ENCODE measurements at regions not wholly inside any gene's neighbourhood (a gene's known extent, or its start where the extent isn't known, plus 50 kb on each side); places are given as distances from the start of the nearest gene placed in this dataset.
"Not testable (repeated sequence)": the region's sequence is repeated elsewhere in the genome, so short reads cannot be mapped to it uniquely, and the experiment has no call there.

DNA sequence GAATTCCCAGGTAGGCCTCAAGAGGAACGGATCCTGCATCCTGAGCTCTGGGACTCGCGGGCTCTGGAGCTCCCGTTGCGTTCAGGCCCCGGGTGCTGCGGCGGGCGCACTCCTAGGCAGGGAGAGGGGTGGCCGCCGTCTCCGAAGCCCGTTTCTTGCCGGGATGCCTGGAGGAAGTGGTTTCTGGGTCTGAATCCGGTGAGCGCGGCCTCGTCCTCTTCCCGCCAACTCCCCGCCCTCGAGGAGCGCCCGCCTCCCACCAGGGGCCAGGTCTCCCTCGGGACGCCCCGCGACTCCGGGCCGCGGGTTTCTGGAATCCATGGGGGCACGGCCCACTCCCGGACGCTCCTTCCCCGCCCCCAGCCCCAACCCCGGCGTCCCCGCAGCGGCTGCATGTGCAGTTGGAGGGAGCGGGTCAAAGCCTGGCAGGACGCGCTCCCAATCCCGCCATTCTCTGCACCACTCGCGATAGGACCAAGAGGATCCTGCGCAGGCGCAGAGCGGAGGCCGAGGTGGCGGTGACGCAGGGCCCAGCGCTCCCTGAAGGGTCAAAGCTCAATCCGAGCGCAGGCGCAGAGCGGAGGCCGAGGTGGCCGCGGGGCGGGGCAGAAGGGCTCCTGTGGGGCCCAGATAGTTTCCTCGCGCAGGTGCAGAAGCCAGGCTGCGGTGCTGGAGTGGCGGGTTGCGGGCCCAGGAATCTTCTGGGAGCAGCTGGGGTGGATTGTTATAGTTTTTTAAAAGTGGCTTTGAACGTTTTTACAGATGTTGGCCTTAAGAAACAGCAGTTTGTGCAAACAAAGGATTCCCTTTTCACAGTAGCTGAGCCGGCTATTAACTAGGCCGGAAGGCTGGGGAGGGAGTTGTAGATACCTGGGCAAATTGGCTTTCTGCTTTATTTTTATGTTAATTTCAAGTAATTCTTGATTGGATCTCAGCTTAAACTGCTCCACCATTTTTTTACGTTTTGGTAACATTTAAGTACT is 796.4 kb downstream of the AACS start:
- TF ChIP-seq, protein P1, sequence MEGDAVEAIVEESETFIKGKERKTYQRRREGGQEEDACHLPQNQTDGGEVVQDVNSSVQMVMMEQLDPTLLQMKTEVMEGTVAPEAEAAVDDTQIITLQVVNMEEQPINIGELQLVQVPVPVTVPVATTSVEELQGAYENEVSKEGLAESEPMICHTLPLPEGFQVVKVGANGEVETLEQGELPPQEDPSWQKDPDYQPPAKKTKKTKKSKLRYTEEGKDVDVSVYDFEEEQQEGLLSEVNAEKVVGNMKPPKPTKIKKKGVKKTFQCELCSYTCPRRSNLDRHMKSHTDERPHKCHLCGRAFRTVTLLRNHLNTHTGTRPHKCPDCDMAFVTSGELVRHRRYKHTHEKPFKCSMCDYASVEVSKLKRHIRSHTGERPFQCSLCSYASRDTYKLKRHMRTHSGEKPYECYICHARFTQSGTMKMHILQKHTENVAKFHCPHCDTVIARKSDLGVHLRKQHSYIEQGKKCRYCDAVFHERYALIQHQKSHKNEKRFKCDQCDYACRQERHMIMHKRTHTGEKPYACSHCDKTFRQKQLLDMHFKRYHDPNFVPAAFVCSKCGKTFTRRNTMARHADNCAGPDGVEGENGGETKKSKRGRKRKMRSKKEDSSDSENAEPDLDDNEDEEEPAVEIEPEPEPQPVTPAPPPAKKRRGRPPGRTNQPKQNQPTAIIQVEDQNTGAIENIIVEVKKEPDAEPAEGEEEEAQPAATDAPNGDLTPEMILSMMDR (conservative IDR thresholded peaks at IDR 0.05) = no peak
- no peak overlapping the region for H3K27ac ChIP-seq

DNA sequence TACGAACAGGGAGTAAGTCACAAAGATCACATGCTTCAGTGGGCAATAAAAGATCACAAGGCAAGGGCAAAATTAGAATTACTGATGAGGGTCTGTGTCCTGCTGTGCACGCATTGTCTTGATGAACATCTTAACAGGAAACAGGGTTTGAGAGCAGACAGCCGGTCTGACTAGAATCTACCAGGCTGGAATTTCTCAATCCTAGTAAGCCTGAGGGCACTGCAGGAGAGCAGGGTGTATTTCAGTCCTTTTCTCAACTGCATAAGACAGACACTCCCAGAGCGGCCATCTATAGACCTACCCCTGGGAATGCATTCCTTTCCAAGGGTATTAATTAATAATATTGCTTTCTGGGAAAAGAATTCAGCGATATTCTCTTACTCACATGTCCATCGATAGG is 800.0 kb downstream of the AACS start:
- H3K27ac ChIP-seq = not testable (repeated sequence)

DNA sequence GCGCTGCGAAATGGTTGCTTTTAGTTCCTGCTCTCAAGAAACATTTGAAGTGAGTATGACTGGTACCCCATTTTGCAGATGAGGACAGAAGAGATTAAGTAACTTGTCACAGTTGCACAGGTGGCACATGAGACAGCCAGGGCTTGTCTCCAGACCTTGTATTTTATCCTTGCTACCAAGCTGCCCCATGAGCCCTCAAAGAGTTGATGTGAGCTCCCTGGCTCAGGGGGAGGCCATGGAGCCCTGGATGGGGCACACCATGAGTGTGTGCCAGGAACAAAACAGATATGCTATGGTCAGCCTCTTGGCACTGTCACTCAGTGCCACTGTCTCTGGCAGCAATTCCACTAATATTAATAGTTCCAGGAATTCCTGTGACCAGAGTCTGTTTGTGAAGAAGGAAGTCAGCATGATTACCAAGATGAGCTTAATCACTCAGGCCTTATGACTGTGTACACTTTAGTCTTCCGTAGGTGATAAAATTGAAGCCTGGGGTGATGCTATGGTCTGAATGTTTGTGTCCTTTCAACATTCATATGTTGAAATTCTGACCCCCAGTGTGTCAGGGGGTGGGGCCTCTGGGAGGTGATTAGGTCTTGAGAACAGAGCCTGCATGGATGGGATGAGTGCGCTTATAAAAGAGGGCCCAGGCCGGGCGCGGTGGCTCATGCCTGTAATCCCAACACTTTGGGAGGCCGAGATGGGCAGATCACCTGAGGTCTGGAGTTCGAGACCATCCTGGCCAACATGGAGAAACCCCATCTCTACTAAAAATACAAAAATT is 806.8 kb downstream of the AACS start:
- no peak for TF ChIP-seq ZFX (IDR thresholded peaks at IDR 0.05)
- TF ChIP-seq, protein P1 (conservative IDR thresholded peaks at IDR 0.05) = no peak
- no peak overlapping the region for H3K27ac ChIP-seq

DNA sequence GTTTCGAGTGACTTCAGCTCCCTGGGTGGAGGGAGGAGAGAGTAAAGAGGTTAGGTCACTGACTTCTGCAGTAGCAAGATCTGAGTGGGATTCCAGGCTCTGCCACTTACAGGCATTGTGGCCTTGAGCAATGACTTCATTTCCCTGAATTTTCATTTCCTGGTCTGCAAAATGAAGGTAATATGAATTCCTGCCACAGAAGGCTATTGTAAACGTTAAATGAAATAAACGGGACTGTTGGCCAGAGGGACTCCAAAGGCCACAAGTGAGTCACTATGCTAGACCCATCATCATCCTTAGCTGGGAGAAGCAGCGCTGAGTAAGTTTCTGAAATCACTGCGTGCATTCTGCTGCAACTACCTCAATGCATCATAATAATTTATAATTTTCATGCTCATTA is 807.8 kb downstream of the AACS start:
- H3K27ac ChIP-seq = no peak overlapping the region
- TF ChIP-seq, protein P1 (conservative IDR thresholded peaks at IDR 0.05) = no peak
- no peak for TF ChIP-seq ZFX (IDR thresholded peaks at IDR 0.05)

DNA sequence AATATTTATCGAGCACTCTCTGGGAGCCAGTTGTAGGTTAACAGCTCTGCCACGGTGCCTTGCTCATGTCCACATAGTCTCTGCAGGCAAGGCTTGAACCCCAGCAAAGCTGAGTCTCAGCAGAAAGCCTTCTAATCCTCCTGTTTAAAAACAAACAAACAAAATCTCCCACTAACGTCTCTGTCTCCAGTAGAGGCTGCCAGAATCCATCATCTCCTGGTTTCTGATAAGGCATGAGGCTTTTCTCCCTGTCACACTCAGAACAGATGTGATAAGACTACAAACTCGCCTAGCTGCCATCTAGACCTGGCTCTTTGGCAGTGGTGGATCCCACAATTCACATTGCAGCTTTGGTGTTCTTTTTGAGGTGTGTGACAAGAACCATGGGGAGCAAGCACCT is 813.2 kb downstream of the AACS start:
- no peak overlapping the region for H3K27ac ChIP-seq
- no peak for TF ChIP-seq ZFX (IDR thresholded peaks at IDR 0.05)
- TF ChIP-seq, protein P1 (conservative IDR thresholded peaks at IDR 0.05) = no peak

DNA sequence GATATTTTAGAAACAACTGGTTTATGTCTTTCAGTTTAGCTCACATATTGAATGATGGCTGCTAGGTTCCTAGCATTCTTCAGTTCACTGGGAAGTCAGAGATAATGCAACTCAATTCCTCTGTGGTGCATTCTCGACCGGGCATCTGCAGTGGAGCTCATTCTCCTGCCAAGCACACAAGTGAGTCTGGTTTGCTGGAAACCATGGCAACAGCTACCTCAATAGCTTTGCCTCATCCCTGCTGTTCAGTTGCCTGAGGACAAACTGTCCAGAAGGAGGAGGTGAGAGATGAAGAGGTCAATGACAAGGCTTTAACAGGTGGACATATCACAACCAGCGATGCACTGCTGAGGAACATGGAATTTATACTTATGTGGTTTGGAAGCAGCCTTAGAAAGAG is 816.9 kb downstream of the AACS start:
- TF ChIP-seq, protein P1 (conservative IDR thresholded peaks at IDR 0.05) = no peak
- TF ChIP-seq ZFX (IDR thresholded peaks at IDR 0.05) = no peak
- H3K27ac ChIP-seq = no peak overlapping the region

DNA sequence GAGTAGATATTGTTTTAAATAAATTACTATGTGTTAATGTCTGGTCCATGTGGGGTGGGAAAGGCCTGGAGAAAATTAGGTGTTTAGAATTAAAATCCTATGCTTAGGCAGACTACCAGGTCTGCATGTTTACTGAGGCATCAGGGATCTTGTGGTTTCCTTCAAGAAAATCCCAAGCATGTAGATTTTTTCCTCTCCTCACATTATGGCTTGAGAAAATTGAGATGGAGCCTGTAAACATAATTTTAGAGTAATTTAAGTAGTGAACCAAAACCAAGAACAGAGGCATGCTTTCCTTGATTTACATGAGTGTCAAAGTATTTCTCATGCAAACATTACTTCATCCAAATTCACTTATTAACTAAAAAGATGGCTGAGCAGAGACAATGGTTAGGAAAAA is 823.7 kb downstream of the AACS start:
- TF ChIP-seq, protein P1 (conservative IDR thresholded peaks at IDR 0.05) = no peak
- TF ChIP-seq ZFX (IDR thresholded peaks at IDR 0.05) = no peak
- H3K27ac ChIP-seq = no peak overlapping the region
